OCI-LY1 (cell line): ENCODE measurements at regions not wholly inside any gene's neighbourhood (a gene's known extent, or its start where the extent isn't known, plus 50 kb on each side); places are given as distances from the start of the nearest gene placed in this dataset.

Source experiments
- EZH2 ChIP-seq: fragments of 200-600 bp; sonication (generic), shearing (Covaris generic); IDR thresholded peaks from 2 replicates; pipeline ENCODE4 v1.8.0; 2017; ENCODE audit warnings: borderline replicate concordance, mixed run types, mild to moderate bottlenecking, antibody characterized with exemption, low read length, moderate library complexity, mixed read lengths
- TF ChIP-seq, protein P1 (sequence below): fragments of 200-600 bp; sonication (generic), shearing (Covaris generic); IDR thresholded peaks from 2 replicates; pipeline ENCODE4 v1.5.1; 2017; ENCODE audit warnings: mild to moderate bottlenecking, antibody characterized with exemption, low read length, moderate library complexity, mixed read lengths

DNA sequence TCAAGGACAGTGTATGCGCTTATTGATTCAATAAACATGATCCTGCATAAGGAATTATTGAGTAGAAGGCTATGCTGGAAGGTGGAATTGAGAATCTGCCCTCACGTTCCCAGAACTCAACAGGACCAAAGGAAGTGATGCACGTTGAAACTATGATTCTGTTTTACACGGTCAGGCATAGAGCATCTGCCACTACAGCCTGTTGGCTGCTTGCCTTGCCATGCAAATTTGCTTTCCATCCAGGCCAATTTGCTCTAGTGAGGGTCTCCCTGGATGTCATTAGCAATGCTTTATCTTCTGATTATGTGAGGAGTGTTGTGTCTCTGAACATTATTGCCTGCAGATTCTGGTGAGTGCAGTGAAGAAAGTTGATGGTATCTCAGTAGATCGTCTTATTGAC, 132.9 kb downstream of the ADRA2A start:
- TF ChIP-seq, protein P1, sequence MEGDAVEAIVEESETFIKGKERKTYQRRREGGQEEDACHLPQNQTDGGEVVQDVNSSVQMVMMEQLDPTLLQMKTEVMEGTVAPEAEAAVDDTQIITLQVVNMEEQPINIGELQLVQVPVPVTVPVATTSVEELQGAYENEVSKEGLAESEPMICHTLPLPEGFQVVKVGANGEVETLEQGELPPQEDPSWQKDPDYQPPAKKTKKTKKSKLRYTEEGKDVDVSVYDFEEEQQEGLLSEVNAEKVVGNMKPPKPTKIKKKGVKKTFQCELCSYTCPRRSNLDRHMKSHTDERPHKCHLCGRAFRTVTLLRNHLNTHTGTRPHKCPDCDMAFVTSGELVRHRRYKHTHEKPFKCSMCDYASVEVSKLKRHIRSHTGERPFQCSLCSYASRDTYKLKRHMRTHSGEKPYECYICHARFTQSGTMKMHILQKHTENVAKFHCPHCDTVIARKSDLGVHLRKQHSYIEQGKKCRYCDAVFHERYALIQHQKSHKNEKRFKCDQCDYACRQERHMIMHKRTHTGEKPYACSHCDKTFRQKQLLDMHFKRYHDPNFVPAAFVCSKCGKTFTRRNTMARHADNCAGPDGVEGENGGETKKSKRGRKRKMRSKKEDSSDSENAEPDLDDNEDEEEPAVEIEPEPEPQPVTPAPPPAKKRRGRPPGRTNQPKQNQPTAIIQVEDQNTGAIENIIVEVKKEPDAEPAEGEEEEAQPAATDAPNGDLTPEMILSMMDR: no peak
- no peak for TF ChIP-seq EZH2
